GM19239 (cell line): ENCODE measurements at regions not wholly inside any gene's neighbourhood (a gene's known extent, or its start where the extent isn't known, plus 50 kb on each side); places are given as distances from the start of the nearest gene placed in this dataset.

Experiments used
- DNase-seq: peaks from one replicate; pipeline ENCODE4 v3.0.0; 2011; ENCODE audit warnings: low spot score; ENCODE audit not compliant: insufficient read length
- FAIRE-seq: peaks from 2 replicates; lab custom pipeline; 2011; peaks lifted over from hg19 to GRCh38; lab: Jason Lieb, UNC

- no peak for DNase-seq
- no peak for FAIRE-seq
Observed at GRCh38 chr21:16873596-16873995, 639.2 kb upstream of the CXADR start.

- FAIRE-seq, result no peak
- no peak for DNase-seq
Observed at GRCh38 chr21:16879479-16879878, 633.4 kb upstream of the CXADR start.

- FAIRE-seq, result no peak
- no peak for DNase-seq
Observed at GRCh38 chr21:16891821-16892220, 621.0 kb upstream of the CXADR start.

GRCh38 chr21:16900685-16901084 lies 612.2 kb upstream of the CXADR start:
- no peak for FAIRE-seq

GRCh38 chr21:16908077-16908476 lies 604.8 kb upstream of the CXADR start:
- no peak for DNase-seq
- FAIRE-seq, result no peak

More at GRCh38 chr21:16900685-16901084, 612.2 kb upstream of the CXADR start:
- DNase-seq, result no peak

- DNase-seq (no peak), FAIRE-seq (no peak)
Observed at GRCh38 chr21:16910435-16911165, 602.2 kb upstream of the CXADR start.

GRCh38 chr21:16911166-16911607 lies 601.7 kb upstream of the CXADR start:
- no peak for DNase-seq
- FAIRE-seq, result no peak

GRCh38 chr21:16912075-16912474 lies 600.8 kb upstream of the CXADR start:
- no peak for DNase-seq
- no peak for FAIRE-seq

GRCh38 chr21:16913010-16913409 lies 599.8 kb upstream of the CXADR start:
- no peak for DNase-seq
- no peak for FAIRE-seq

GRCh38 chr21:16928439-16928838 lies 584.4 kb upstream of the CXADR start:
- FAIRE-seq (no peak), DNase-seq (no peak)

GRCh38 chr21:16932314-16932713 lies 580.5 kb upstream of the CXADR start:
- DNase-seq (no peak), FAIRE-seq (no peak)

- FAIRE-seq, result no peak
- DNase-seq, result no peak
Observed at GRCh38 chr21:16942703-16943102, 570.1 kb upstream of the CXADR start.

GRCh38 chr21:16943231-16943630 lies 569.6 kb upstream of the CXADR start:
- FAIRE-seq (no peak), DNase-seq (no peak)

GRCh38 chr21:16945580-16945979 lies 567.3 kb upstream of the CXADR start:
- no peak for DNase-seq
- FAIRE-seq, result no peak

GRCh38 chr21:16956824-16957223 lies 556.0 kb upstream of the CXADR start:
- DNase-seq (no peak), FAIRE-seq (no peak)

- FAIRE-seq, result no peak
- DNase-seq, result no peak
Observed at GRCh38 chr21:16965424-16965823, 547.4 kb upstream of the CXADR start.

- FAIRE-seq, result no peak
- DNase-seq, result no peak
Observed at GRCh38 chr21:16968436-16968835, 544.4 kb upstream of the CXADR start.

GRCh38 chr21:16969636-16970035 lies 543.2 kb upstream of the CXADR start:
- FAIRE-seq, result no peak
- DNase-seq, result no peak

GRCh38 chr21:16974060-16974459 lies 538.8 kb upstream of the CXADR start:
- DNase-seq (no peak), FAIRE-seq (no peak)

GRCh38 chr21:16976193-16976592 lies 536.6 kb upstream of the CXADR start:
- no peak for DNase-seq
- FAIRE-seq, result no peak

- DNase-seq (no peak), FAIRE-seq (no peak)
Observed at GRCh38 chr21:16978309-16978895, 534.4 kb upstream of the CXADR start.

- FAIRE-seq (no peak), DNase-seq (no peak)
Observed at GRCh38 chr21:16979574-16979973, 533.3 kb upstream of the CXADR start.
